22Rv1 (cell line): ENCODE measurements at regions not wholly inside any gene's neighbourhood (a gene's known extent, or its start where the extent isn't known, plus 50 kb on each side); places are given as distances from the start of the nearest gene placed in this dataset.
"Not testable (repeated sequence)": the region's sequence is repeated elsewhere in the genome, so short reads cannot be mapped to it uniquely, and the experiment has no call there.

ENCODE experiments used
- H3K27ac ChIP-seq: fragments of 450-650 bp; 2 replicates; pipeline ENCODE4 v1.5.1; 2017
- CTCF ChIP-seq: fragments of 450-650 bp; IDR thresholded peaks from 2 replicates; pipeline ENCODE4 v1.5.1; 2017; ENCODE audit warnings: mild to moderate bottlenecking
- ZFX ChIP-seq: fragments of 450-650 bp; IDR thresholded peaks from 2 replicates; pipeline ENCODE4 v1.6.1; 2017; ENCODE audit warnings: antibody characterized with exemption, borderline replicate concordance

- TF ChIP-seq ZFX (no peak), CTCF (peak; percentile 32; the same call in 1 of the 2 replicates)
These were observed 150.3 kb downstream of the RASEF start for GRCh38 chr9:82912645-82913044.

GRCh38 chr9:82916238-82916637 is 146.7 kb downstream of the RASEF start:
- not testable (repeated sequence) for H3K27ac ChIP-seq

More at GRCh38 chr9:82912645-82913044, 150.3 kb downstream of the RASEF start:
- no peak overlapping the region for H3K27ac ChIP-seq

GRCh38 chr9:82920154-82920553 is 142.8 kb downstream of the RASEF start:
- no peak overlapping the region for H3K27ac ChIP-seq
- no peak for TF ChIP-seq CTCF
- no peak for TF ChIP-seq ZFX

- TF ChIP-seq ZFX (no peak), CTCF (no peak)
- H3K27ac ChIP-seq, result no peak overlapping the region
These were observed 140.3 kb downstream of the RASEF start for GRCh38 chr9:82922686-82923085.

GRCh38 chr9:82923092-82923911 is 139.6 kb downstream of the RASEF start:
- H3K27ac ChIP-seq, result no peak overlapping the region
- no peak for TF ChIP-seq ZFX
- no peak for TF ChIP-seq CTCF

- no peak overlapping the region for H3K27ac ChIP-seq
- TF ChIP-seq ZFX, result no peak
- TF ChIP-seq CTCF, result no peak
These were observed 138.9 kb downstream of the RASEF start for GRCh38 chr9:82923912-82924605.
